Inflammatory macrophage treated with lipopolysaccharide for 4 hours (primary cell): ENCODE measurements at regions not wholly inside any gene's neighbourhood (a gene's known extent, or its start where the extent isn't known, plus 50 kb on each side); places are given as distances from the start of the nearest gene placed in this dataset.

Experiments
- DNase-seq: peaks from one replicate; pipeline ENCODE4 v3.0.0-alpha.2; 2020

GRCh38 chr5:125834438-125835115, 588.6 kb upstream of the GRAMD2B start:
- DNase-seq = no peak

DNA sequence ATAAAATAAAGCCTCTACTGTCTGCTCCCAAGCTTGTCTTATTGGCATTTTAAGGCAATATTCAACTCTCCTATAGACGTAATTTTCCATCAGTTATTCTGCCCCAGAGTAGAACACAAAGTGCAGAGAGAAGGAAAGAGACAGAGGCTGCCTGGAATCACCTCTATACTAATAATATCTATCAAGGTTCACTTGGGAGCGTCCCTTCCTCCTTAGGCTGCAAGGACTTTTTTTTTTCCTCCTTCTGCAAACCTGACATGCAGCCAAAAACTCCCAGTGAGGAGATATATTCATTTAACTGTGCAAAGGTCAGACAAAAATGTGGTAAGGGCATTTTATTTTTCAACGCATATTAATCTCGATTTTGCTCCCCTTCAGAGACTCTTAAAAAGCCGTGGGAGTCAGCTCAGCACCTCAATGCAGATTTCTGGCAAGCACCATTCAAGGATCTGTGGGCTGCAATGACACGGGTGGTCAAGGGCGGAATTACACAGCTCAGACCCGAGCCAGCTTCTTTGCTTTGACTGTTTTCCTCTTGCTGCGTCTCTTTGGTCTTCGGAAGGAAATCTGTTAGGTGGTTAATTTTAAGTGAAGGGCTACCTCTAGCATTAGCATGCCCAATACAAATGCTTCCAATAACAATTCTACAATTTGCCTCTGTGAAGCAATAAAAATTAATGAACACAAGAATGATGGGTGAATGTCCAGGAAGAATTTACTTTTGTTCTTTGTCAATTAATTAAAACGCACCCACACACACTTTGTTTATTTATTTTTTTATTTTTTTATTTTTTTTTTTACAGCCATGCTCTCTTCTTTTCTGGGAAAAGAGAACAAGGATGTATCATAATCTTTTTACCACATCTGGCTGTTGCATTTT, 587.7 kb upstream of the GRAMD2B start:
- DNase-seq = no peak

DNA sequence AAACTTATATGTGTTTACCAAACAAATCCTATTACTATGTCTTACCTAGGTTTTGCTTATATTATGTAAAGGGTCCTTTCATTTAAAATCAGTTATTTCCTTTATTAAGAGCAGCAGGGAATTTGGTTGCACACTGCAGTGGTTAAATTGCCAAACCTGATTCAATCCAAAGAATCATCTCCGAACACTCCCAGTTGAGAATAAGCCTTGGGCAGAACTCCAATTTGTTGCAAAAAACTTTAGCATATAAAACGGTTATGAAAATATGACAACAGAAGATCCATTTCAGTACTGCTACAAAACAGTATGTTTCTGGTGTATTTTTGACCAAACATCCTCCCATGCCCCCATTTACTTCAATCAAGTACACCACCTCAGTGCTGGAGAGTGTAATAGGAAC, 587.0 kb upstream of the GRAMD2B start:
- no peak for DNase-seq

DNA sequence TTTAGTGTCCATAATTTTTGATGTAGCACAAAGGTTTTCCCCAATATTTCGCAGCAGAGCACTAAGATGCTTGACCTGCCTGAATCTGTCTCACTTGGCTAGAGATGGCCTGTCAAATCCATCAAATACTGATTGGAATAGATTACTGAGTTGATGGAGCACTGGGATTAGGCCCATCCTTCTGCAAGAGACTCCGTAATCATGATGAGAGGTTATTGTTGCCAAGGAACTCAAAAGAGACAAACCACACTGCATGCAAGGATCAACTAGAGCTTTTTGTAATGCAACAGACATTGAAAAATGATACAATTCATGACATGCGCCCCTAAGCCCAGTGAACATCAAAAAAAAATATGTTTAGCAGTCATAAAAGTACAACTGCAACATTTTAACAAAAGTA, 585.3 kb upstream of the GRAMD2B start:
- DNase-seq = no peak

GRCh38 chr5:125847561-125847960, 575.6 kb upstream of the GRAMD2B start:
- DNase-seq = no peak

- DNase-seq = no peak
Measured at GRCh38 chr5:125848751-125849150, 574.5 kb upstream of the GRAMD2B start.

DNA sequence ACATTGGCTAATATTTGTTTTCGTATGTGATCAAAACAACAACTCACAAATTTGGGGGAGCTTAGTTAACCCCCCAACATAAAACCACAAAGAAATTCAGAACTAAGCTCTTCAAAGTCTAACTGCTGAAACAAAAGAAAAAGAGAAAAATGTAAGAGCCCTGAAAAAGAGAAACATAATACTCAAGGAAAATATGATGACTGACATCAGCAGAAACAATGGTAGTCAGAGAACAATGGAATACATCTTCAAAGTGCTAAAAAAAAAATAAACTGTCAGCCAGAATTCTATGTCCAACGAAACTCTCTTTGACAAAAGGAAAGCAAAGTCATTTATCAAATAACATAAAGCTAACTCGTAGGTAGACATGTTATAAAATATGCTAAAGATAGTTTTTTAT, 566.3 kb upstream of the GRAMD2B start:
- no peak for DNase-seq

DNA sequence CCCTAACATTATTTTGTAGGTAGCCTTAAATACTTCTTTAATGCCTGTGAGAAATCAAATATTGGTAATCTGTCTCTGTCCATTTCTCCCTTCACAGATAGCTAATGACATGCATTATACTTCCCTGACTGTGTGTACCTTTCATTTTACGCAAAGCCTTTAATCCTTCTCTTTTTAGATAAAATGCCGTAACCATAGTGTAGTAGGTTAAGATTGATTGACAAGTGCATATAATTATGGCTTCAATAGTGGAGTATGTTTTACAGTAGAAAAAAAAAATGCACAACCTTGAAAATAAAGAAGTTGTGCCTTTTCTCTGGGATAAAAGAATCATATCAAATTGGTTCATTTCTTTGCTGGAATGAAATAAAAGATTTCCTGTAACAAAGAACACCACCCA, 559.6 kb upstream of the GRAMD2B start:
- no peak for DNase-seq

DNA sequence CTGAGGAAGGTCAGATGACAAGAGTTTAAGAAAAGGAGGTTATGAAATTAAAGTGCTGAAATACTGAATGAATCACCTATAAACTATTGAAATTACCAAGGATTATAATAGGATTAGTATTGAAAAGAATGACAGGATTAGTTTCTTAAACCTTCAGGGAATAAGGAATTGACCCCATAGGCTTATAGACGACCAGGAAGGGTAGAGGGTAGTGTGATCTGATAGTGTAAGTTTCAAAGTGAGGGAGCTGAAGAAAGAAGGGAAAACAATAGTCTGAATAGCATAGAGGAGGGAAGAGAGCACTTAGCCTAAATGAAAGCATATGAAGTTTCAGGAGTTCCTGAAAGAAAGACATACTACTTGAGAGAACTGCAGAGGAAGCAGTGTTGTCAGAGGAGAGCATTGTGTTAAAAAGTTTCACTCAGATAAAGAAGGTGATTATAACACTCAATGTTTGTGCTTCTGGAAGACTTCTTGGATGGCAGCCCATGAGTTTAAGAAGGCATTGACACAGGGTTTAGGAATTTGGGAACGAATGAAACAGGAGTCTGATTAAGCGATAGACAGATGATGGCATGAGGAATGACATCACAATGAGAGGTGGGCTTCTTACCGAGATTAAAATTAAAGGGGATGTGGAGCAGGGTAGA, 557.9 kb upstream of the GRAMD2B start:
- no peak for DNase-seq

DNA sequence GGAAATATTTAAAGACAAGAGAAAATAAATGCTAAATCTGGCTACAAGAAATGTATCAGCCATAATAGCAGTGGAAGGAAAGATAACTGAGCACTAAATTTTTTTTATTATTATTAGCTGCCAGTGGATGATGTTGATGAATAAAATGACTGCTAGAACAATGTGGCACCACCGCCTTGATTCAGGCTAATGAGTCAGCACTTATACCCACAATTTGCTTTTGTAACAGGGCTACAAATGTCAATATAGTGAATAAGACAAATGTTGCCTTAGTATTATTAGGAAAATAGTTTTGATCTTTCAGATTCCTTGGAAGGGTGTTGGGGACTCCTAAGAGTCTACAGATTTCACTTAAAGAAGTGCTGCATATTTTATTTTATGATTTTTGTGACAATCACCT, 555.2 kb upstream of the GRAMD2B start:
- DNase-seq = no peak

DNA sequence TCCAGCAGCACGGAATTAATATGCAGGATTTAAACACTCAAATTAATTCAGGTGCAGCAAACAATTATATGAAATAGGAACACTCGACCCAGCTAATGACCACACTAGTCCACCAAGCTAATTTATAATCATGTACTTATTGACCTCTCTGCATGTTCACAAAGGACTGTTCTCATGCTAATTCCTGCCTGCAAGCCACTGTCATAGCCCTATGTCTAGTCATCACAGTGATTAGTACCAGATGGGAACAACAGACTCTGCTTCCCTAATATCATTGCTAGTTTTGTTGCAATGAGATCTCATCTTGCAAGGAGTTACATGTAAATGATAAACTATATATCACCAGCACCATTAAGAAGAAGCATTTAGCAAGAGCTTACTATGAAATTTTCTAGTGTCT, 553.0 kb upstream of the GRAMD2B start:
- no peak for DNase-seq

- DNase-seq = no peak
Measured at GRCh38 chr5:125874057-125874456, 549.2 kb upstream of the GRAMD2B start.

GRCh38 chr5:125874717-125875116, 548.5 kb upstream of the GRAMD2B start:
- no peak for DNase-seq

GRCh38 chr5:125877248-125877647, 546.0 kb upstream of the GRAMD2B start:
- no peak for DNase-seq

- DNase-seq = no peak
Measured at GRCh38 chr5:125882061-125882460, 541.1 kb upstream of the GRAMD2B start.

- no peak for DNase-seq
Measured at GRCh38 chr5:125883223-125883622, 540.0 kb upstream of the GRAMD2B start.

- no peak for DNase-seq
Measured at GRCh38 chr5:125888358-125888757, 534.9 kb upstream of the GRAMD2B start.

DNA sequence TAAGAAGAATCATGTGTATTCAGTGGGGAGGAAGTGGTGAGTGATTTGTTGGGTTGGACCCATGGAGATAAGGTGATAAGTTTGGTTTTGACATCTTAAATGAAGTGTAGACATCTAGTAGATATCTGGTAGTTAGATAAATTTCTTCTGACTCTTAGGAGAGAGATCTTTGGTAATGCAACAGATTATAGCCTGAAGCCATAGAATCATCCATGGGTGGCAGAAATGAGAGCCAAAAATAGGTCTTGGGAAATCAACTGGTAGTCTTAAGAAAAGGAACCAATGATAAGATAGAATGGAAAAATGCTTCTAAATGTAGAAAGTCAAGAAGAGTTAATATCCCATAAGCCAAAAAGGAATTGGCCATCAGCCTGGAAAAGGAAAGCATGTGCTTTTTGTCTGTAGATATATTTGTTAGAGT, 532.7 kb upstream of the GRAMD2B start:
- DNase-seq = no peak

- DNase-seq = no peak
Measured at GRCh38 chr5:125891061-125891725, 532.0 kb upstream of the GRAMD2B start.

- DNase-seq = no peak
Measured at GRCh38 chr5:125894383-125894782, 528.8 kb upstream of the GRAMD2B start.

DNA sequence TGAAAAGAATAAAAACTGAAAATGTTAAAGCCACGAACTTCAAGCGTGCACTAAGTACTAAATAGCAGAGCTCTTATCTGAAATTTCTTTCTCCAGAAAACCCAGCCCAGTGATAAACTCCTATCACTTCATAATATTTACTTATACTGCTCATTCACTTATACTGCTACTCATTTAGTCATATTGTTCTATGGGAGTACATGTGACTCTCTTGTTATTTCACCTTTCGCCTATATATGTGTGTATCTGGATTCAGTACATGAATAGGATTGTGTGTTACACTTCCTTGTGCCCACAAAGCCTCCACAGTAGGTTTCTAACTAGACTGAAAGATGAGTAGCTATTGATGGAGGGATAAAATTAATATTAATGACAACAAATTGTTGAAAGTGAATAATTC, 526.8 kb upstream of the GRAMD2B start:
- DNase-seq = no peak

DNA sequence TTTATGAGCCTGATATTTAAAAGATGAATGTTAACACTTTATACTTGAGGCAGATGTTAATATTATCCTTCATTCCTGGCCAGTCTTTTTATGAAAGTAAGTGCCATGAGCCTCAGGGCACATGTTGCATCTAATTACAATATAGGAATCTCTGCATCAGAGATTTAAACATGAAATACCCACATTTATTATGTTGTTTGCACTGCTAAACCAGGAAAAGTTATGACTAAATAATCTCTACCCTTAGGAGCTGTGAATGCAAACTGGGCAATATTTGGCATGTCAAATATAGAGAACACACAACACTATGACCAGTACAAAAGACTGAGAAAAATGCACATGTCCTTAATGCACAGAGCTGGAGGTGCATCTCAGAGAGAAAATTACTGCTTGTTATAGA, 526.1 kb upstream of the GRAMD2B start:
- DNase-seq = no peak

DNA sequence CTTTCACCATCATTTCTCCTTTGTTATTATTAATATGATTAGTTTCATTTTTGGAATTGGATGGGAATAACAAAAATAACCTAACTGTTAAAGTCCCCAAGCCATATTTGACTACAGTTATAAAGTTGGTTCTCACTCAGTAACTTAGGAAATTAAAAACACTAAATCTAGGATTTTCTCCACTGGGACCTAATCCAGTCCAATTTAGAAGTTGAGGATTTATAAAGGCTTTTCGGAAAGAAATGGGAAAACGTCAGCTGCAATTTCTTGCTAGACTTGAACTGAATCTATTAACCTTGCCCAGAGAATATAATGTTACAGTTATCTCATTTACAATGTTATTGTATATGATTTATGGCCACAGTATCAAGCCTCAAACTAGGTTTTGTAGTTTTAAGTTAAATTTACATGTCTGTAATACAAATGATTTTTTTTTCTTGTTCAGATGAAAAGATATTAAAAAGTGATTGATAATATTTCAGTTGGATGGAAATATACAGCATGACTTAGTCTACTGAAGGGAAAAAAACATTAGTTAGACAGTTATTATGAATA, 524.3 kb upstream of the GRAMD2B start:
- DNase-seq = no peak
